GM12801 (cell line): ENCODE measurements at regions not wholly inside any gene's neighbourhood (a gene's known extent, or its start where the extent isn't known, plus 50 kb on each side); places are given as distances from the start of the nearest gene placed in this dataset.

Experiments used
- CTCF ChIP-seq: IDR thresholded peaks from one replicate; pipeline ENCODE4 v1.5.1; 2011; ENCODE audit warnings: control low read depth; ENCODE audit not compliant: insufficient read length; ENCODE audit errors: extremely low read depth

GRCh38 chr19:29329460-29330134, 116.6 kb upstream of the UQCRFS1 start:
- TF ChIP-seq CTCF = no peak

- no peak for TF ChIP-seq CTCF
These were observed 123.5 kb upstream of the UQCRFS1 start for GRCh38 chr19:29336425-29336824.

- TF ChIP-seq CTCF = no peak
These were observed 124.1 kb upstream of the UQCRFS1 start for GRCh38 chr19:29337029-29337428.

GRCh38 chr19:29338480-29338879, 125.5 kb upstream of the UQCRFS1 start:
- no peak for TF ChIP-seq CTCF

- TF ChIP-seq CTCF = no peak
These were observed 129.8 kb upstream of the UQCRFS1 start for GRCh38 chr19:29342721-29343120.

- no peak for TF ChIP-seq CTCF
These were observed 151.3 kb upstream of the UQCRFS1 start for GRCh38 chr19:29364224-29364726.

- TF ChIP-seq CTCF = no peak
These were observed 152.0 kb upstream of the UQCRFS1 start for GRCh38 chr19:29364999-29365398.
